Esophagus squamous epithelium (tissue), 5 donors: ENCODE measurements at regions not wholly inside any gene's neighbourhood (a gene's known extent, or its start where the extent isn't known, plus 50 kb on each side); places are given as distances from the start of the nearest gene placed in this dataset.
"Not testable (repeated sequence)": the region's sequence is repeated elsewhere in the genome, so short reads cannot be mapped to it uniquely, and the experiment has no call there.

ENCODE experiments used
- DNase-seq: peaks from one replicate; lab custom pipeline; 2025; lab: John Stamatoyannopoulos, UW
- H3K27ac ChIP-seq, 4 donors: fragments of 200-600 bp; sonication (generic); one replicate each; pipeline ENCODE4 v1.5.1; 2016 to 2019; ENCODE audit warnings: mild to moderate bottlenecking in 1 of 4
- H3K27me3 ChIP-seq, 4 donors: fragments of 200-600 bp; sonication (generic); 1 replicate in 3 of 4; 2 replicates in 1 of 4; pipeline versions ENCODE4 v1.5.1 to v1.6.0; 2017 to 2021; ENCODE audit warnings: antibody characterized with exemption in 1 of 4
- H3K36me3 ChIP-seq, 3 donors: fragments of 200-600 bp; sonication (generic); one replicate each; pipeline ENCODE4 v1.5.1; 2016 to 2019
- H3K4me1 ChIP-seq, 3 donors: fragments of 200-600 bp; sonication (generic); one replicate each; pipeline ENCODE4 v1.5.1; 2017 to 2019
- H3K4me3 ChIP-seq, 4 donors: fragments of 200-600 bp; sonication (generic); 1 replicate in 3 of 4; 2 replicates in 1 of 4; pipeline ENCODE4 v1.5.1; 2016 to 2019; ENCODE audit warnings: mild to moderate bottlenecking in 2 of 4, moderate library complexity in 1 of 4
- H3K9me3 ChIP-seq, 3 donors: fragments of 200-600 bp; sonication (generic); one replicate each; pipeline ENCODE4 v1.5.1; 2016 to 2019
- POLR2A ChIP-seq, 4 donors: fragments of 450-650 bp; IDR thresholded peaks; one replicate each; pipeline ENCODE4 v1.6.1; 2017; ENCODE audit warnings: antibody characterized with exemption in 4 of 4, mild to moderate bottlenecking in 4 of 4, moderate library complexity in 3 of 4
- WGBS, 2 donors: methylation state at CpG; one replicate each; pipeline ENCODE4 v1.1.5; 2018; 5-methylcytosine and 5-hydroxymethylcytosine counted together
- intact Hi-C: fragments of 100-400 bp; cut with DNase I; formaldehyde crosslinking; loops from one replicate; pipeline ENCODE4 v1.15.0; 2022
- TF ChIP-seq, protein P1 (sequence below), 6 experiments: fragments of 450-650 bp in 4 of 6; fragments of 200-600 bp in 2 of 6; sonication (generic) in 2 of 6; IDR thresholded peaks; one replicate each; pipeline ENCODE4 v1.5.1; 2016 to 2019; ENCODE audit warnings: antibody characterized with exemption in 6 of 6, mild to moderate bottlenecking in 4 of 6, moderate library complexity in 4 of 6
- donor health status: DM: yes; HTN: yes; CAD: no.

- Histone ChIP-seq H3K4me1 (no peaks in the 10 kb centered on the region), H3K27ac (no peak overlapping the region), H3K27me3 (no peaks in the 10 kb centered on the region), H3K36me3 (no peaks in the 10 kb centered on the region), H3K4me3 (no peak overlapping the region), H3K9me3 (no peaks in the 10 kb centered on the region)
- TF ChIP-seq, protein P1, sequence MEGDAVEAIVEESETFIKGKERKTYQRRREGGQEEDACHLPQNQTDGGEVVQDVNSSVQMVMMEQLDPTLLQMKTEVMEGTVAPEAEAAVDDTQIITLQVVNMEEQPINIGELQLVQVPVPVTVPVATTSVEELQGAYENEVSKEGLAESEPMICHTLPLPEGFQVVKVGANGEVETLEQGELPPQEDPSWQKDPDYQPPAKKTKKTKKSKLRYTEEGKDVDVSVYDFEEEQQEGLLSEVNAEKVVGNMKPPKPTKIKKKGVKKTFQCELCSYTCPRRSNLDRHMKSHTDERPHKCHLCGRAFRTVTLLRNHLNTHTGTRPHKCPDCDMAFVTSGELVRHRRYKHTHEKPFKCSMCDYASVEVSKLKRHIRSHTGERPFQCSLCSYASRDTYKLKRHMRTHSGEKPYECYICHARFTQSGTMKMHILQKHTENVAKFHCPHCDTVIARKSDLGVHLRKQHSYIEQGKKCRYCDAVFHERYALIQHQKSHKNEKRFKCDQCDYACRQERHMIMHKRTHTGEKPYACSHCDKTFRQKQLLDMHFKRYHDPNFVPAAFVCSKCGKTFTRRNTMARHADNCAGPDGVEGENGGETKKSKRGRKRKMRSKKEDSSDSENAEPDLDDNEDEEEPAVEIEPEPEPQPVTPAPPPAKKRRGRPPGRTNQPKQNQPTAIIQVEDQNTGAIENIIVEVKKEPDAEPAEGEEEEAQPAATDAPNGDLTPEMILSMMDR (IDR thresholded peaks at IDR 0.05) = no peak
- TF ChIP-seq POLR2A (IDR thresholded peaks at IDR 0.05) = no peak
- intact Hi-C loops = no loop called here
- DNase-seq = no peak
- WGBS, 2 donors = 48 to 68% methylated on average over 1 of the region's 1 CpG
Observed at GRCh38 chr4:31787701-31788100, 1067.5 kb downstream of the PCDH7 start.

DNA sequence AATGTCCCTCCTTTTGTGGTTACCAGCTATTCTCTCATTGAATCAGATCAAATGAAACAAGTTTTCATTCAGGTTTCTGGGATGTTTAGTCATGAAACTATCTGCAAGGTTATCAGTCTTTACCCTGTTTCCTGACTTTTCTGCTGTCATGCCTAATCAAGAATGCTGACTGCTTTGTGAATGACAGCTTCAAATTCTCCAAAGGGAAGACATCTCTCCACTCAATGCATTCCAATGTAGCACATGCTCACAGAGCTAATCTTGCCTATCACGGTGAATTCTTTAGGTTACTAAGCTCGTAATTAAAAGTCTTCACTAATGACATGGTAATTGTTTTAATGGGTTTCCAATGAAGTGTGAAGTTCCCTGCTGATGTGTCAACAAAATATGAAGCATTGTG lies 1068.5 kb downstream of the PCDH7 start:
- Histone ChIP-seq H3K27me3 (no peaks in the 10 kb centered on the region), H3K27ac (no peak overlapping the region), H3K9me3 (no peaks in the 10 kb centered on the region), H3K4me3 (no peak overlapping the region), H3K36me3 (no peaks in the 10 kb centered on the region), H3K4me1 (no peaks in the 10 kb centered on the region)
- intact Hi-C loops = no loop called here
- TF ChIP-seq POLR2A (IDR thresholded peaks at IDR 0.05) = no peak
- TF ChIP-seq, protein P1 (IDR thresholded peaks at IDR 0.05) = no peak
- DNase-seq = no peak
- 44 to 56% methylated on average over 2 of the region's 2 CpGs for WGBS, 2 donors

DNA sequence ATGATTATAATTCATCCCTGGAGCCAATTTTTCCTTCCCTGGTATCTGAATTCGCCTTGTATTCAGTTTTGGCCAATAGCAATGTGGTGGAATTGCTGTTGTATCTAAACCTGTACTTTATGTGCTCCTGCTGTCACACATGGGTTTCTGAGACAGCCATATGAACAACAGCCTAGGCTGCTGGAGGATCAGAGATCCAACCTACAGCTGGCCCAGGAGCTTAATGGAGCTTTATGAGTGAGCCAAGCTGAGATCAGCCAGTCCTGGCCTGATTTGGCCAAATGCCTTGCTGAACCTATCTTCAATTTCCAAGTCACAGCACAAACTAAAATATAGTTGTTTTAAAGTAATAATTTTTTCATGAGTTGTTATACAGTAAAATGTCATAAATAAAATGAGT lies 1071.5 kb downstream of the PCDH7 start:
- intact Hi-C loops = no loop called here
- 65 to 81% methylated on average over 1 of the region's 1 CpG for WGBS, 2 donors

GRCh38 chr4:31793907-31794306 lies 1073.7 kb downstream of the PCDH7 start:
- Histone ChIP-seq H3K36me3 (no peaks in the 10 kb centered on the region), H3K27me3 (no peaks in the 10 kb centered on the region), H3K9me3 (no peaks in the 10 kb centered on the region), H3K4me1 (no peaks in the 10 kb centered on the region), H3K4me3 (no peak overlapping the region), H3K27ac (no peak overlapping the region)
- DNase-seq = no peak
- intact Hi-C loops = no loop called here
- TF ChIP-seq, protein P1 (IDR thresholded peaks at IDR 0.05) = peak in 1 of 6 experiments; percentile 25
- no peak for TF ChIP-seq POLR2A (IDR thresholded peaks at IDR 0.05)
- 66 to 74% methylated on average over 4 of the region's 4 CpGs for WGBS, 2 donors

More for the DNA sequence above, 1071.5 kb downstream of the PCDH7 start:
- Histone ChIP-seq H3K36me3 (no peaks in the 10 kb centered on the region), H3K4me1 (no peaks in the 10 kb centered on the region), H3K27ac (no peak overlapping the region), H3K27me3 (no peaks in the 10 kb centered on the region), H3K4me3 (no peak overlapping the region), H3K9me3 (no peaks in the 10 kb centered on the region)
- no peak for DNase-seq
- TF ChIP-seq POLR2A (IDR thresholded peaks at IDR 0.05) = no peak
- TF ChIP-seq, protein P1 (IDR thresholded peaks at IDR 0.05) = no peak

GRCh38 chr4:31797052-31797451 lies 1076.9 kb downstream of the PCDH7 start:
- H3K9me3 ChIP-seq, H3K27ac ChIP-seq, H3K4me3 ChIP-seq, DNase-seq, H3K36me3 ChIP-seq, H3K27me3 ChIP-seq, H3K4me1 ChIP-seq, intact Hi-C loops: not testable (repeated sequence)
- 44 to 100% methylated on average over 1 of the region's 1 CpG for whole genome bisulfite sequencing, 2 donors
